GM21825 (cell line): ENCODE measurements at regions not wholly inside any gene's neighbourhood (a gene's known extent, or its start where the extent isn't known, plus 50 kb on each side); places are given as distances from the start of the nearest gene placed in this dataset.

Experiments used
- ATAC-seq: cut with Tn5 transposase; IDR thresholded peaks from one replicate; pipeline ENCODE4 v1.9.1; 2021; ENCODE audit warnings: mild to moderate bottlenecking, moderate library complexity; ENCODE audit not compliant: unreplicated experiment

DNA sequence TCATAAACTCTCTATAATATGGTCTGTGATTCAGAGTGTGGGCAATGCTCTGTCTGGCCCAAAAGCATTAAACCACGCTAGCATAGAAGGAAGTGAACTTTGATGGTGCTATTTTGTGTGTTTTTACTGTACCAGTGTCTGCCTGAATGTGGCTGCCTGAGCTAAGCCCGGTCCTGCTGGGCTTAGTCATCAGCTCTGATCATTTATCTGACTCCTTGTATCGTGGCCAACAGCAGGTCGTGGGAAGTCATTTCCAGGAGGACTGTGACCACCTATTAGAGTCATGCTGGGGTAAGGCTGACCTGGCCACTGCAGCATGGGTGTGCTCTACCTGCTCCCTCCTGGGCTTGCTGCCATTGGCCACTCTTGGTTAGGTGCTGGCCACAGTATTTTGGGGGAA lies 239.1 kb upstream of the CEP162 start:
- ATAC-seq, result no peak

- ATAC-seq, result no peak
These were observed 237.0 kb upstream of the CEP162 start for GRCh38 chr6:84464471-84464870.

DNA sequence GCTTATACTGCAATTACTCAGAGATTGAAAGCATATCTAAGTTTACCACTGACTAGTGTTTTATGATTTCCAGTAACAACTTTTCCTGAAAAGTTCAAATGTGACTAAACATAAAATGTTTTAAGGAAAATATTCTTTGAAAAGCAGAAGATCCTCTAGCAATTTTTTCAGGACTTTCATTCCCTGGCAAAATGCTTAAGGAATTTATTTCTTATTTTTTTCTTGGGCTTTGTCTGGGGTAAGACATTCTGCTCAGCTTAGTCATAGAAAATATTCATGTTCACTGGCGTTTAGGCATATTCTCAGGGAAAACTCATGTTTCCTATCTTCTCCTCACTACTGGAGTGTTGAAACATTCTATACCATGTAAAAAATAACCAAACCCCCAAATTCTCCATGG lies 235.3 kb upstream of the CEP162 start:
- no peak for ATAC-seq

DNA sequence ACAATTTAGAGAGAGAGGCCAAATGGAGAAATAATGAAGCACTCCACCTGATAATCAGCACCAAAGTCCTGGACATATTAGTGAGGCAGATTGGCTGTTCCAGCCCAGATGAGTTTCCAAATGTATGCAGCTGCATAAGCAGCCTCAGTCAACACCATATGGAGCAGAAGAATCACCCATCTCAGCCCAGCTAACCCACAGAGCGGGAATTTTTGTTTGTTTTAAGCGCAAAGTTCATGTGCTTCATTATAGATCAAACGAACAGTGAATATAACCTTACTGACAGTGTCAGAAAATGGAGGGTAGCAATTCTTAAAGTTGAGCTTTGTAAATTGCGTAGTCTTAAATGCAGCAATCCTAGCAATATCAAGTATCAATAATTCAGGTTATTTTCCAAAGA lies 234.0 kb upstream of the CEP162 start:
- no peak for ATAC-seq

- no peak for ATAC-seq
These were observed 233.0 kb upstream of the CEP162 start for GRCh38 chr6:84460491-84460890.

GRCh38 chr6:84459401-84459800 lies 232.0 kb upstream of the CEP162 start:
- ATAC-seq, result no peak

- ATAC-seq, result no peak
These were observed 230.8 kb upstream of the CEP162 start for GRCh38 chr6:84458271-84458670.

DNA sequence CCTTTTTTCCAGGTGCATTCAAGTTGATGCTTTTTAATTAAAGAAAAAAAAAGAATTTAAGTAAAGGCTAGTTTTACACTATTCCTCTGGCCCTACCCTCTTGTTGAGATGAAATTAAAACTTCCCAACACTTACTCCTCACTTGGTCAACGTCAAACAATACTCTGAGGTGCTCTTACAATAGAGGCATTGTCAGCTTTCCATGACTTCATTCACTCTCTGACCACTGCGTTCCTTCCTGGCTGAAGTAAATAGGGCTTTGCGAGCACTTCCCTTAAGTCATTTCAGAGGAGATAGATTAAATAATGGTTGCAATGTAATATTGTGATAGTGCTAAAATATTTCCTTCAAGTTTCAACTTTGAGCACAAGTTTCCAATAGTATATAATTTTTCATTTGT lies 229.8 kb upstream of the CEP162 start:
- no peak for ATAC-seq

DNA sequence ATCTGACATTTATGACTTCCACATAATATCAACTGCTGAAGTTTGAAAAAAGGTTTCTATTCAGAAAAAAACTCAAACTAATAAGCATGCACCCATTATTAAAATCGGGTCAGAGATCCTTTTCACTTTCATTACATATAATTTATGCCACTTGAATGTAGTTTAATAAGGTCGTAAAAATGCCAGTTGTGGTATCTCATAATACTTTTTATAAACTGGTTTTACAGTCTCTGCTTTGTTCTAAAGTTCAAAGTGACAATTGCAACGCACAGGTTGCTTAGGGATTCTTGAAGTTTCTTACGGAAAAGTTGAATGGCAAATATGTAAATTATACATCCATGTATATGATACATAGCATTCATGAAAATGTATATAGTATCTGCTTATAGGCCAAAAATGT lies 229.4 kb upstream of the CEP162 start:
- no peak for ATAC-seq

- ATAC-seq, result no peak
These were observed 228.1 kb upstream of the CEP162 start for GRCh38 chr6:84455511-84456029.

DNA sequence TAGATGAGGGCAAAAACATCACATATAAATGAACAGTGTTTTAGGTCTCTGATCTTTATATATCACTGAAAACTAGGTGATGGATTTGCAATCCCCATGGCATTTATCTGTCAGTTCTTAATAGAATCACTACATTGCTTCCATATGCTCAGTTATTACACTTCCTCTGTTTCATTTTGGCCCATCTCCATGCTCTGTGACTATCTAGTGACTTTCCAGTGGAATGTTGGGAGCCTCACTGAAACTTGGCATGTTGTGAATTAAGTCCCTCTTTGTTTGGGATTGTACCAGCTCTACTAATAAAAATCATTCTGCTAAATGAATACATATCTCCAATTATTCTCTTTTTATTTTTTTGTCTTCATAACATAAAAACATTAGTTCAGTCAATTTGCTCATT lies 226.1 kb upstream of the CEP162 start:
- no peak for ATAC-seq

- ATAC-seq, result no peak
These were observed 222.6 kb upstream of the CEP162 start for GRCh38 chr6:84450018-84450417.

DNA sequence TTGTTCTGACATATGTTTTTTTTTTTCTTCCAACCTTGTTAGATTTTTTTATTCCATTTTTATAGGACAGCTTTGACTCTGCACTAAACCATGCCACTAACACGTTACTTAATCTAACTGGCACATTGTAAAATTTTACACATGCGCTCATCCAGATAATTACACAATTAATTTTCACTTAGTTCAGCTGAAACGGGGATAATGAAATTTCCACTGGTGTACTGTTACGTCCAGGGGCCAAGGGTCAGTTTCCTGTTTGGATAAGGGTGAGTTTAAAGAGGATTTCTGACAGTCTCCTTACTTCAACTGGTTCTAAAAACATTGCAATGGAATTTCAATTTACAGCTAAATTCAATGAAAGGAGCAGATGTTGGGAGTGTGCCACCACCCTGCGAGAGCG lies 221.8 kb upstream of the CEP162 start:
- no peak for ATAC-seq

GRCh38 chr6:84448331-84448730 lies 220.9 kb upstream of the CEP162 start:
- ATAC-seq, result no peak

GRCh38 chr6:84447651-84448050 lies 220.2 kb upstream of the CEP162 start:
- no peak for ATAC-seq

DNA sequence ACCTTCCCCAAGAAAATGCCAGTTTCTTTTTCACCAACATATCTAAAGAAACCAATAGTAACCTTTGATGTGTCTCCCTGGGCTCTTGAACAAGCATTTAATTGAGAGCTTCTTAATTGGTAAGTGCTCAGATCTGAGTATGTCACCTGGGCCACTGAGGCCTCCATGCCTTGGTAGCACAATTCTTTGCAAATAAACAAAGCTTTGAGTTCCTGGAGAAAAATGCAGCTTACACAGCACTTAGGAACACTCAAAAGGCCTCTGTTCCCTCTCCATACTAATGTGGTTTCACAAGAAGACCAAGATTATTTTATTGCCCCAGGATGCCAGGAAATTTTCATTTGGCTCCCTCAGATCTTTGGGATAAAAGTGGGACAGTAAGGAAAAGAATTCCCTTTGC lies 217.6 kb upstream of the CEP162 start:
- no peak for ATAC-seq

GRCh38 chr6:84442208-84442607 lies 214.8 kb upstream of the CEP162 start:
- ATAC-seq, result no peak

- ATAC-seq, result no peak
These were observed 214.0 kb upstream of the CEP162 start for GRCh38 chr6:84441456-84441855.

DNA sequence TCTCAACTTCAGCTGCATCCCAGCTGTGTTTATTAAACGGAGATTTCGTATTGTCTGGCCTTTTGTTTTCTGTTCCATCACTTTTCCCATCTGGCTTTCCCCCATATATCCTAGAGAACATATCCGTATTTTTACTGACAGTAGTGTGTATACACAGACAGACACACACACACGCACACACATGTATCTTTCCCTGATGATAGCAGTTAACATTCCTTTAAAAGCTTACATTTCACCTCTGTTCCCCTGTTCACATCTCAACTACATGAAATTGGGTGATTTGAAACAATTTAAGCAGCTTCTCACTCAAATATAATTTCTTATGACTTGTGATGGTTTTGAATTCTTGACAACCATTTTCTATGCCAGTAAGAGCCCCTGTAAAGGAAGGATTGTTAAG lies 207.1 kb upstream of the CEP162 start:
- no peak for ATAC-seq

DNA sequence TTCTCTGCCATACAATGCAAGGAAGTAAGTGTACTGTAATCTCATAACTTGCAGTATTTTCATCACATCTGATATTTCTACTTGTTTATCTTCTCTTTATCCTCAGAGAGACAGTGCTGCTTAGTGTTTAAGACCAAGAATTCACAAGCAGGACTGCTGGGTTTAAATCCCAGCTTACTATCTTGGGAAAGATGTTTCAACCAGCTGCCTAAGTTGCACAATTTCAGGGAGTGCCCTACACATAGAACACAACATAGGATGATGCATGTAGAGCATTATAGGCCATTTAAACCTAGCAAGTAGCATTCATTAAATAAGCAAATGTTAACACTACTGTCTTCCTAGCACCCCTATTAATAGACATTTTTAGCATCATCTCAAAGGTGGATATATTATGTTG lies 205.2 kb upstream of the CEP162 start:
- no peak for ATAC-seq

- ATAC-seq, result peak; percentile 73
These were observed 201.0 kb upstream of the CEP162 start for GRCh38 chr6:84428300-84428907.

DNA sequence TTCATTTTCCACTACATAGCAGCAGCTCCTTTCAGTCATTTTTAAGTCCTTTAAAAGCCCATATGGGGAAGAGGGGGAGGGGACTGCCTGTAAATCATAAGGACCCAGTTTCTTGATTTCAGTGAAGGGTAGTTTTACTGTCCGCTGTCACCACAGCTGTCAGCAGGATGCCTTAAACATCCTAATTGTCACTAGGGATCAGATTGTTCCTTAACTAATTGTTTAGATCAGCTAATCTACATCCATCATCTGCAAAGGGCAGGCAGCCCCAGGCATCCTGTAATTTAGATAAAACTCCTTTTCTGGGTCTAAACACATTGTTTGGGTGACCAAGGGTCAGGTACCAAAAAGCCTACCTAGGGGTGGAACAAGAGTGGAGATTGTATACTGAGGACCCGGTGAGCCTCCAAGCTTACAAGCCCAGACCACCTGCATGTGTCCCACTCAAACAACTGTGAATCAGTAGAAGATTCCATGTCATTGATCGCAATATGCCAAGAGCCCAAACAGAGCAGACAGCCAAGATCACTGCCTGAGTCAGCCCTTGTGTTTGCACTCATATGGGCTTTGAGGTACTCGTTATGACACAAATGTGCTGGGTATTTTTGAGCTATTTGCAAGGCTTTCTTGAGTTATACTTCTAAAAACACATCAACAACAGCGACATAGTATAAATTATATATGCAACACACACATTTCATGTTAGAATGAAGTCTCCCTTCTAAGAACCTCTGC lies 198.7 kb upstream of the CEP162 start:
- ATAC-seq, result no peak

GRCh38 chr6:84424956-84425355 lies 197.5 kb upstream of the CEP162 start:
- no peak for ATAC-seq
